GM10248 (cell line): ENCODE measurements at regions not wholly inside any gene's neighbourhood (a gene's known extent, or its start where the extent isn't known, plus 50 kb on each side); places are given as distances from the start of the nearest gene placed in this dataset.
A peak's percentile ranks its signal among the peaks of the same experiment; 100 is the strongest.

Experiments
- CTCF ChIA-PET: fragments of 300-600 bp; sonication (Branson Sonifier 250); formaldehyde crosslinking; extraction: SDS; loops from one replicate; lab custom pipeline; 2021; ENCODE audit warnings: antibody characterized with exemption; lab: Yijun Ruan, JAX
- POLR2A ChIA-PET: fragments of 350-650 bp; sonication (Branson Sonifier 250); formaldehyde crosslinking; extraction: SDS; loops from one replicate; lab custom pipeline; 2020; ENCODE audit warnings: antibody characterized with exemption; lab: Yijun Ruan, JAX
- DNase-seq: peaks from one replicate; pipeline ENCODE4 v3.0.0; 2012; ENCODE audit errors: extremely low spot score
- CTCF ChIP-seq: IDR thresholded peaks from 2 replicates; pipeline ENCODE4 v1.5.1; 2012; ENCODE audit warnings: mild to moderate bottlenecking, low read depth; ENCODE audit errors: extremely low read depth, missing control alignments, control extremely low read depth

GRCh38 chr2:118549503-118549902 lies 297.9 kb downstream of the EN1 start:
- no peak for TF ChIP-seq CTCF
- CTCF ChIA-PET: interaction anchor here (0.7 kb wide), 1 partner anchor 8 kb away, joined by 3 read pairs; no protein-coding TSS in a partner anchor
- POLR2A ChIA-PET: interaction anchor here (0.5 kb wide), 1 partner anchor 137 kb away, joined by 3 read pairs; no protein-coding TSS in a partner anchor

GRCh38 chr2:118548880-118549488 lies 298.5 kb downstream of the EN1 start:
- no peak for TF ChIP-seq CTCF
- ChIA-PET CTCF (interaction anchor here (0.7 kb wide), 1 partner anchor 9 kb away, joined by 3 read pairs; no protein-coding TSS in a partner anchor), POLR2A (interaction anchor here (0.5 kb wide), 1 partner anchor 137 kb away, joined by 3 read pairs; no protein-coding TSS in a partner anchor)
- DNase-seq: no peak

More at GRCh38 chr2:118549503-118549902, 297.9 kb downstream of the EN1 start:
- DNase-seq: no peak

- peak; percentile 5 for TF ChIP-seq CTCF
- ChIA-PET POLR2A (no interaction called here), CTCF (interaction anchor here (1.0 to 1.2 kb wide), 3 partner anchors 12 to 45 kb away, joined by 4 read pairs; no protein-coding TSS in a partner anchor)
- DNase-seq: no peak
Measured at GRCh38 chr2:118539290-118539689, 308.2 kb downstream of the EN1 start.

GRCh38 chr2:118536306-118536705 lies 311.1 kb downstream of the EN1 start:
- no peak for DNase-seq
- ChIA-PET CTCF (no interaction called here), POLR2A (no interaction called here)
- TF ChIP-seq CTCF: no peak

- TF ChIP-seq CTCF: no peak
- POLR2A ChIA-PET: no interaction called here
- no peak for DNase-seq
- CTCF ChIA-PET: no interaction called here
Measured at GRCh38 chr2:118535818-118536212, 311.6 kb downstream of the EN1 start.

GRCh38 chr2:118535171-118535817 lies 312.2 kb downstream of the EN1 start:
- ChIA-PET CTCF (interaction anchor here (1.2 to 1.3 kb wide), 2 partner anchors 16 to 40 kb away, joined by 3 to 4 read pairs; no protein-coding TSS in a partner anchor), POLR2A (no interaction called here)
- DNase-seq: no peak
- no peak for TF ChIP-seq CTCF
